WTC11 (cell line): ENCODE measurements at regions not wholly inside any gene's neighbourhood (a gene's known extent, or its start where the extent isn't known, plus 50 kb on each side); places are given as distances from the start of the nearest gene placed in this dataset.

Experiments
- ATAC-seq: fragments of 200-7000 bp; cut with Tn5 transposase; 2 replicates; pipeline ENCODE4 v1.10.0; 2021; ENCODE audit warnings: mild to moderate bottlenecking, moderate library complexity
- CTCF ChIA-PET: fragments of 300-600 bp; sonication (Branson Sonifier 250); formaldehyde crosslinking; loops from one replicate; lab custom pipeline; 2021; ENCODE audit warnings: antibody characterized with exemption; lab: Charles Lee
- POLR2A ChIA-PET: fragments of 350-600 bp; sonication (Branson Sonifier 250); formaldehyde crosslinking; loops from one replicate; lab custom pipeline; 2021; ENCODE audit warnings: antibody characterized with exemption; lab: Charles Lee
- DNase-seq: peaks from one replicate; pipeline ENCODE4 v3.0.0; 2021; ENCODE audit warnings: low spot score
- H3K27ac Mint-ChIP-seq: 2 replicates; pipeline ENCODE4 v1.8.0; 2021; ENCODE audit warnings: mixed read lengths
- H3K27me3 Mint-ChIP-seq: 2 replicates; pipeline ENCODE4 v1.8.0; 2021; ENCODE audit warnings: low read depth, mild to moderate bottlenecking, moderate library complexity, mixed read lengths
- H3K36me3 Mint-ChIP-seq: 2 replicates; pipeline ENCODE4 v1.8.0; 2021; ENCODE audit warnings: mixed read lengths
- H3K4me1 Mint-ChIP-seq: 2 replicates; pipeline ENCODE4 v1.8.0; 2022; ENCODE audit warnings: mixed read lengths
- H3K4me3 Mint-ChIP-seq: 2 replicates; pipeline ENCODE4 v1.8.0; 2021; ENCODE audit warnings: mild to moderate bottlenecking, moderate library complexity, mixed read lengths
- H3K9me3 Mint-ChIP-seq: 2 replicates; pipeline ENCODE4 v1.8.0; 2021; ENCODE audit warnings: mixed read lengths
- EMX1 ChIP-seq: fragments of 250-450 bp; sonication (Bioruptor Pico); IDR thresholded peaks from 2 replicates; pipeline ENCODE4 v1.8.0; 2021; ENCODE audit warnings: mild to moderate bottlenecking
- MXD4 ChIP-seq: fragments of 250-450 bp; sonication (Bioruptor Pico); IDR thresholded peaks from 2 replicates; pipeline ENCODE4 v1.8.0; 2021; ENCODE audit warnings: mild to moderate bottlenecking, moderate library complexity, borderline replicate concordance
- NFATC4 ChIP-seq: fragments of 250-450 bp; sonication (Bioruptor Pico); IDR thresholded peaks from 2 replicates; pipeline ENCODE4 v1.9.0; 2021; ENCODE audit warnings: mild to moderate bottlenecking
- RELA ChIP-seq: sonication (generic); formaldehyde crosslinking; IDR thresholded peaks from 2 replicates; pipeline ENCODE4 v1.8.1; 2022; ENCODE audit warnings: missing genetic modification reagents, mild to moderate bottlenecking, borderline replicate concordance
- SP1 ChIP-seq: sonication (generic); formaldehyde crosslinking; conservative IDR thresholded peaks from 2 replicates; pipeline ENCODE4 v1.8.1; 2022; ENCODE audit warnings: missing genetic modification reagents
- TEAD4 ChIP-seq: sonication (generic); formaldehyde crosslinking; IDR thresholded peaks from 2 replicates; pipeline ENCODE4 v1.8.0; 2022; ENCODE audit warnings: mild to moderate bottlenecking, missing genetic modification reagents
- TP53 ChIP-seq: sonication (generic); formaldehyde crosslinking; IDR thresholded peaks from 2 replicates; pipeline ENCODE4 v1.8.1; 2023; ENCODE audit warnings: mild to moderate bottlenecking, missing genetic modification reagents
- ZBTB21 ChIP-seq: sonication (generic); formaldehyde crosslinking; IDR thresholded peaks from 2 replicates; pipeline ENCODE4 v1.8.1; 2023; ENCODE audit warnings: mild to moderate bottlenecking, missing genetic modification reagents, borderline replicate concordance
- ZNF232 ChIP-seq: sonication (generic); formaldehyde crosslinking; IDR thresholded peaks from 2 replicates; pipeline ENCODE4 v1.8.0; 2022; ENCODE audit warnings: mild to moderate bottlenecking, missing genetic modification reagents
- ZNF416 ChIP-seq: fragments of 250-450 bp; sonication (Bioruptor Pico); IDR thresholded peaks from 2 replicates; pipeline ENCODE4 v1.9.0; 2021; ENCODE audit warnings: mild to moderate bottlenecking, inconsistent platforms
- ZNF671 ChIP-seq: fragments of 250-450 bp; sonication (Bioruptor Pico); IDR thresholded peaks from 2 replicates; pipeline ENCODE4 v1.8.0; 2021; ENCODE audit warnings: mild to moderate bottlenecking
- TF ChIP-seq, protein P1 (sequence below): sonication (generic); formaldehyde crosslinking; IDR thresholded peaks from 2 replicates; pipeline ENCODE4 v1.8.0; 2023; ENCODE audit warnings: mild to moderate bottlenecking, missing genetic modification reagents
- TF ChIP-seq, protein P2 (sequence below): sonication (generic); formaldehyde crosslinking; IDR thresholded peaks from 2 replicates; pipeline ENCODE4 v1.8.1; 2022; ENCODE audit warnings: low read depth, missing genetic modification reagents, borderline replicate concordance
- TF ChIP-seq, protein P3 (sequence below): fragments of 250-450 bp; sonication (Bioruptor Pico); IDR thresholded peaks from 2 replicates; pipeline ENCODE4 v1.8.0; 2021; ENCODE audit warnings: mild to moderate bottlenecking
- TF ChIP-seq, protein P4 (sequence below): fragments of 250-450 bp; sonication (Bioruptor Pico); IDR thresholded peaks from 2 replicates; pipeline ENCODE4 v1.9.0; 2021; ENCODE audit warnings: mild to moderate bottlenecking
- TF ChIP-seq, protein P5 (sequence below): sonication (generic); formaldehyde crosslinking; conservative IDR thresholded peaks from 2 replicates; pipeline ENCODE4 v1.8.1; 2023; ENCODE audit warnings: mild to moderate bottlenecking, low read depth, missing genetic modification reagents, moderate library complexity
- TF ChIP-seq, protein P6 (sequence below): sonication (generic); formaldehyde crosslinking; IDR thresholded peaks from 2 replicates; pipeline ENCODE4 v1.8.1; 2022; ENCODE audit warnings: low read depth, mild to moderate bottlenecking, moderate library complexity, missing genetic modification reagents, borderline replicate concordance
- TF ChIP-seq, protein P7 (sequence below): sonication (generic); formaldehyde crosslinking; IDR thresholded peaks from 2 replicates; pipeline ENCODE4 v1.8.1; 2022; ENCODE audit warnings: mild to moderate bottlenecking, missing genetic modification reagents, moderate library complexity, borderline replicate concordance
- TF ChIP-seq, protein P8 (sequence below): sonication (generic); formaldehyde crosslinking; IDR thresholded peaks from 2 replicates; pipeline ENCODE4 v1.8.0; 2022; ENCODE audit warnings: mild to moderate bottlenecking, missing genetic modification reagents
- TF ChIP-seq, protein P9 (sequence below): sonication (generic); formaldehyde crosslinking; IDR thresholded peaks from 2 replicates; pipeline ENCODE4 v1.8.0; 2022; ENCODE audit warnings: mild to moderate bottlenecking, missing genetic modification reagents
- TF ChIP-seq, protein P10 (sequence below): sonication (generic); formaldehyde crosslinking; IDR thresholded peaks from 2 replicates; pipeline ENCODE4 v1.8.1; 2023; ENCODE audit warnings: mild to moderate bottlenecking, missing genetic modification reagents

DNA sequence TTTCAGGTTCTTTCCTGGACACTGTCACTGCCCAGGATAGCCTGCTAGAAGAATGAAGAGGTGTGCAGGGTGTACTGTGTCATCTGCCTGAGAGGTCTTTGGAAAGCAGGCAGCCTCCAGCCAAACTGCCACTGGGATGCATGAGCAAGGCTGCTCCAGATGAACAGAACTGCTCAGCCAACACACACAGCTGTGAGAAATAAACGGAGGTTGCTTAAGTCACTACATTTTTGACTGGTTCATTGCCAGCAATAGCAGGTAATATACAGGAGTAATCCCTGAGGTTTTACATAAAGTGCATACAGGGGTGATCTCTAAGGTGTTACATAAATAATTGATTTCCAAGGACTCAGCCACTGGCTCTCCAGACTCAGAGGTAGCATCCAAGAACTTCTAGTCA, 516.9 kb downstream of the BRINP3 start (continued):
- TF ChIP-seq, protein P1, sequence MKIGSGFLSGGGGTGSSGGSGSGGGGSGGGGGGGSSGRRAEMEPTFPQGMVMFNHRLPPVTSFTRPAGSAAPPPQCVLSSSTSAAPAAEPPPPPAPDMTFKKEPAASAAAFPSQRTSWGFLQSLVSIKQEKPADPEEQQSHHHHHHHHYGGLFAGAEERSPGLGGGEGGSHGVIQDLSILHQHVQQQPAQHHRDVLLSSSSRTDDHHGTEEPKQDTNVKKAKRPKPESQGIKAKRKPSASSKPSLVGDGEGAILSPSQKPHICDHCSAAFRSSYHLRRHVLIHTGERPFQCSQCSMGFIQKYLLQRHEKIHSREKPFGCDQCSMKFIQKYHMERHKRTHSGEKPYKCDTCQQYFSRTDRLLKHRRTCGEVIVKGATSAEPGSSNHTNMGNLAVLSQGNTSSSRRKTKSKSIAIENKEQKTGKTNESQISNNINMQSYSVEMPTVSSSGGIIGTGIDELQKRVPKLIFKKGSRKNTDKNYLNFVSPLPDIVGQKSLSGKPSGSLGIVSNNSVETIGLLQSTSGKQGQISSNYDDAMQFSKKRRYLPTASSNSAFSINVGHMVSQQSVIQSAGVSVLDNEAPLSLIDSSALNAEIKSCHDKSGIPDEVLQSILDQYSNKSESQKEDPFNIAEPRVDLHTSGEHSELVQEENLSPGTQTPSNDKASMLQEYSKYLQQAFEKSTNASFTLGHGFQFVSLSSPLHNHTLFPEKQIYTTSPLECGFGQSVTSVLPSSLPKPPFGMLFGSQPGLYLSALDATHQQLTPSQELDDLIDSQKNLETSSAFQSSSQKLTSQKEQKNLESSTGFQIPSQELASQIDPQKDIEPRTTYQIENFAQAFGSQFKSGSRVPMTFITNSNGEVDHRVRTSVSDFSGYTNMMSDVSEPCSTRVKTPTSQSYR (CRISPR knock-in tag), result no peak
- TF ChIP-seq, protein P2, sequence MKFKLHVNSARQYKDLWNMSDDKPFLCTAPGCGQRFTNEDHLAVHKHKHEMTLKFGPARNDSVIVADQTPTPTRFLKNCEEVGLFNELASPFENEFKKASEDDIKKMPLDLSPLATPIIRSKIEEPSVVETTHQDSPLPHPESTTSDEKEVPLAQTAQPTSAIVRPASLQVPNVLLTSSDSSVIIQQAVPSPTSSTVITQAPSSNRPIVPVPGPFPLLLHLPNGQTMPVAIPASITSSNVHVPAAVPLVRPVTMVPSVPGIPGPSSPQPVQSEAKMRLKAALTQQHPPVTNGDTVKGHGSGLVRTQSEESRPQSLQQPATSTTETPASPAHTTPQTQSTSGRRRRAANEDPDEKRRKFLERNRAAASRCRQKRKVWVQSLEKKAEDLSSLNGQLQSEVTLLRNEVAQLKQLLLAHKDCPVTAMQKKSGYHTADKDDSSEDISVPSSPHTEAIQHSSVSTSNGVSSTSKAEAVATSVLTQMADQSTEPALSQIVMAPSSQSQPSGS (CRISPR knock-in tag), result no peak
- TF ChIP-seq, protein P3, sequence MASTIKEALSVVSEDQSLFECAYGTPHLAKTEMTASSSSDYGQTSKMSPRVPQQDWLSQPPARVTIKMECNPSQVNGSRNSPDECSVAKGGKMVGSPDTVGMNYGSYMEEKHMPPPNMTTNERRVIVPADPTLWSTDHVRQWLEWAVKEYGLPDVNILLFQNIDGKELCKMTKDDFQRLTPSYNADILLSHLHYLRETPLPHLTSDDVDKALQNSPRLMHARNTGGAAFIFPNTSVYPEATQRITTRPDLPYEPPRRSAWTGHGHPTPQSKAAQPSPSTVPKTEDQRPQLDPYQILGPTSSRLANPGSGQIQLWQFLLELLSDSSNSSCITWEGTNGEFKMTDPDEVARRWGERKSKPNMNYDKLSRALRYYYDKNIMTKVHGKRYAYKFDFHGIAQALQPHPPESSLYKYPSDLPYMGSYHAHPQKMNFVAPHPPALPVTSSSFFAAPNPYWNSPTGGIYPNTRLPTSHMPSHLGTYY (CRISPR knock-in tag), result no peak

DNA sequence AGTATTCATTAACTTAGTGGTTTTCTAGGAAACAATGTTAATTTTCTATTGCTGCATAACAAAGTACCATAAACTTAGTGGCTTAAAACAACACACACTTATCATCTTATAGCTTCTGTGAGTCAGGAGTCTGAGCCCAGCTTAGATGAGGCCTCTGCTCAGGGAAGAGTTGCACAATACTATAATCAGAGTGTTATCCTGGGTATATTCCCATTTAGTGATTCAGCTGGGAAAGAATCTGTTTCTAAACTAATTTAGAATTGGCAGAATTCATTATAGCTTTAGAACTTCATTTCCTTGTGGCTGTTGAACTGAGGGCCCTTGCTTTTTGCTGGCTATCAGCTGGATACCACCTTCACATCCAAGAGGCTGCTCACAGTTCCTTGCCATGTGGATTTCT, 515.5 kb downstream of the BRINP3 start:
- ATAC-seq, result no peak
- H3K36me3 Mint-ChIP-seq, result no peaks in the 10 kb centered on the region
- no peaks in the 10 kb centered on the region for H3K27me3 Mint-ChIP-seq
- H3K9me3 Mint-ChIP-seq, result no peaks in the 10 kb centered on the region
- no peaks in the 10 kb centered on the region for H3K4me1 Mint-ChIP-seq
- ChIA-PET POLR2A (no interaction called here), CTCF (no interaction called here)
- no peak overlapping the region for H3K27ac Mint-ChIP-seq
- no peak overlapping the region for H3K4me3 Mint-ChIP-seq
- no peak for TF ChIP-seq ZNF416 (CRISPR knock-in tag)
- TF ChIP-seq, protein P4, sequence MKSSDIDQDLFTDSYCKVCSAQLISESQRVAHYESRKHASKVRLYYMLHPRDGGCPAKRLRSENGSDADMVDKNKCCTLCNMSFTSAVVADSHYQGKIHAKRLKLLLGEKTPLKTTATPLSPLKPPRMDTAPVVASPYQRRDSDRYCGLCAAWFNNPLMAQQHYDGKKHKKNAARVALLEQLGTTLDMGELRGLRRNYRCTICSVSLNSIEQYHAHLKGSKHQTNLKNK (CRISPR knock-in tag), result no peak
- no peak for TF ChIP-seq ZBTB21
- TF ChIP-seq, protein P5, sequence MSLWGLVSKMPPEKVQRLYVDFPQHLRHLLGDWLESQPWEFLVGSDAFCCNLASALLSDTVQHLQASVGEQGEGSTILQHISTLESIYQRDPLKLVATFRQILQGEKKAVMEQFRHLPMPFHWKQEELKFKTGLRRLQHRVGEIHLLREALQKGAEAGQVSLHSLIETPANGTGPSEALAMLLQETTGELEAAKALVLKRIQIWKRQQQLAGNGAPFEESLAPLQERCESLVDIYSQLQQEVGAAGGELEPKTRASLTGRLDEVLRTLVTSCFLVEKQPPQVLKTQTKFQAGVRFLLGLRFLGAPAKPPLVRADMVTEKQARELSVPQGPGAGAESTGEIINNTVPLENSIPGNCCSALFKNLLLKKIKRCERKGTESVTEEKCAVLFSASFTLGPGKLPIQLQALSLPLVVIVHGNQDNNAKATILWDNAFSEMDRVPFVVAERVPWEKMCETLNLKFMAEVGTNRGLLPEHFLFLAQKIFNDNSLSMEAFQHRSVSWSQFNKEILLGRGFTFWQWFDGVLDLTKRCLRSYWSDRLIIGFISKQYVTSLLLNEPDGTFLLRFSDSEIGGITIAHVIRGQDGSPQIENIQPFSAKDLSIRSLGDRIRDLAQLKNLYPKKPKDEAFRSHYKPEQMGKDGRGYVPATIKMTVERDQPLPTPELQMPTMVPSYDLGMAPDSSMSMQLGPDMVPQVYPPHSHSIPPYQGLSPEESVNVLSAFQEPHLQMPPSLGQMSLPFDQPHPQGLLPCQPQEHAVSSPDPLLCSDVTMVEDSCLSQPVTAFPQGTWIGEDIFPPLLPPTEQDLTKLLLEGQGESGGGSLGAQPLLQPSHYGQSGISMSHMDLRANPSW (CRISPR knock-in tag), result no peak
- TF ChIP-seq, protein P6, sequence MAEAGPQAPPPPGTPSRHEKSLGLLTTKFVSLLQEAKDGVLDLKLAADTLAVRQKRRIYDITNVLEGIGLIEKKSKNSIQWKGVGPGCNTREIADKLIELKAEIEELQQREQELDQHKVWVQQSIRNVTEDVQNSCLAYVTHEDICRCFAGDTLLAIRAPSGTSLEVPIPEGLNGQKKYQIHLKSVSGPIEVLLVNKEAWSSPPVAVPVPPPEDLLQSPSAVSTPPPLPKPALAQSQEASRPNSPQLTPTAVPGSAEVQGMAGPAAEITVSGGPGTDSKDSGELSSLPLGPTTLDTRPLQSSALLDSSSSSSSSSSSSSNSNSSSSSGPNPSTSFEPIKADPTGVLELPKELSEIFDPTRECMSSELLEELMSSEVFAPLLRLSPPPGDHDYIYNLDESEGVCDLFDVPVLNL, result no peak
- TF ChIP-seq ZNF671 (CRISPR knock-in tag), result no peak
- TF ChIP-seq RELA (CRISPR knock-in tag), result no peak
- TF ChIP-seq, protein P7, sequence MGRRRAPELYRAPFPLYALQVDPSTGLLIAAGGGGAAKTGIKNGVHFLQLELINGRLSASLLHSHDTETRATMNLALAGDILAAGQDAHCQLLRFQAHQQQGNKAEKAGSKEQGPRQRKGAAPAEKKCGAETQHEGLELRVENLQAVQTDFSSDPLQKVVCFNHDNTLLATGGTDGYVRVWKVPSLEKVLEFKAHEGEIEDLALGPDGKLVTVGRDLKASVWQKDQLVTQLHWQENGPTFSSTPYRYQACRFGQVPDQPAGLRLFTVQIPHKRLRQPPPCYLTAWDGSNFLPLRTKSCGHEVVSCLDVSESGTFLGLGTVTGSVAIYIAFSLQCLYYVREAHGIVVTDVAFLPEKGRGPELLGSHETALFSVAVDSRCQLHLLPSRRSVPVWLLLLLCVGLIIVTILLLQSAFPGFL (CRISPR knock-in tag), result no peak
- TF ChIP-seq, protein P8, sequence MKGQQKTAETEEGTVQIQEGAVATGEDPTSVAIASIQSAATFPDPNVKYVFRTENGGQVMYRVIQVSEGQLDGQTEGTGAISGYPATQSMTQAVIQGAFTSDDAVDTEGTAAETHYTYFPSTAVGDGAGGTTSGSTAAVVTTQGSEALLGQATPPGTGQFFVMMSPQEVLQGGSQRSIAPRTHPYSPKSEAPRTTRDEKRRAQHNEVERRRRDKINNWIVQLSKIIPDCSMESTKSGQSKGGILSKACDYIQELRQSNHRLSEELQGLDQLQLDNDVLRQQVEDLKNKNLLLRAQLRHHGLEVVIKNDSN (CRISPR knock-in tag), result no peak
- TF ChIP-seq ZNF232 (CRISPR knock-in tag), result no peak
- TF ChIP-seq, protein P9, sequence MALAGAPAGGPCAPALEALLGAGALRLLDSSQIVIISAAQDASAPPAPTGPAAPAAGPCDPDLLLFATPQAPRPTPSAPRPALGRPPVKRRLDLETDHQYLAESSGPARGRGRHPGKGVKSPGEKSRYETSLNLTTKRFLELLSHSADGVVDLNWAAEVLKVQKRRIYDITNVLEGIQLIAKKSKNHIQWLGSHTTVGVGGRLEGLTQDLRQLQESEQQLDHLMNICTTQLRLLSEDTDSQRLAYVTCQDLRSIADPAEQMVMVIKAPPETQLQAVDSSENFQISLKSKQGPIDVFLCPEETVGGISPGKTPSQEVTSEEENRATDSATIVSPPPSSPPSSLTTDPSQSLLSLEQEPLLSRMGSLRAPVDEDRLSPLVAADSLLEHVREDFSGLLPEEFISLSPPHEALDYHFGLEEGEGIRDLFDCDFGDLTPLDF, result no peak
- TF ChIP-seq NFATC4 (CRISPR knock-in tag), result no peak
- TF ChIP-seq, protein P10, sequence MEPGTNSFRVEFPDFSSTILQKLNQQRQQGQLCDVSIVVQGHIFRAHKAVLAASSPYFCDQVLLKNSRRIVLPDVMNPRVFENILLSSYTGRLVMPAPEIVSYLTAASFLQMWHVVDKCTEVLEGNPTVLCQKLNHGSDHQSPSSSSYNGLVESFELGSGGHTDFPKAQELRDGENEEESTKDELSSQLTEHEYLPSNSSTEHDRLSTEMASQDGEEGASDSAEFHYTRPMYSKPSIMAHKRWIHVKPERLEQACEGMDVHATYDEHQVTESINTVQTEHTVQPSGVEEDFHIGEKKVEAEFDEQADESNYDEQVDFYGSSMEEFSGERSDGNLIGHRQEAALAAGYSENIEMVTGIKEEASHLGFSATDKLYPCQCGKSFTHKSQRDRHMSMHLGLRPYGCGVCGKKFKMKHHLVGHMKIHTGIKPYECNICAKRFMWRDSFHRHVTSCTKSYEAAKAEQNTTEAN (CRISPR knock-in tag), result no peak
- TF ChIP-seq MXD4 (CRISPR knock-in tag), result no peak
- TF ChIP-seq TEAD4 (CRISPR knock-in tag), result no peak
- TF ChIP-seq SP1 (CRISPR knock-in tag), result no peak
- no peak for TF ChIP-seq EMX1 (CRISPR knock-in tag)
- TF ChIP-seq TP53 (CRISPR knock-in tag), result no peak
- TF ChIP-seq, all 79 proteins: peak for 0
- no peak for DNase-seq
